HG03064 (cell line): ENCODE measurements at regions not wholly inside any gene's neighbourhood (a gene's known extent, or its start where the extent isn't known, plus 50 kb on each side); places are given as distances from the start of the nearest gene placed in this dataset.
"Not testable (repeated sequence)": the region's sequence is repeated elsewhere in the genome, so short reads cannot be mapped to it uniquely, and the experiment has no call there.

Experiments used
- ATAC-seq: cut with Tn5 transposase; IDR thresholded peaks from one replicate; pipeline ENCODE4 v1.9.1; 2021; ENCODE audit warnings: low read depth; ENCODE audit not compliant: unreplicated experiment

DNA sequence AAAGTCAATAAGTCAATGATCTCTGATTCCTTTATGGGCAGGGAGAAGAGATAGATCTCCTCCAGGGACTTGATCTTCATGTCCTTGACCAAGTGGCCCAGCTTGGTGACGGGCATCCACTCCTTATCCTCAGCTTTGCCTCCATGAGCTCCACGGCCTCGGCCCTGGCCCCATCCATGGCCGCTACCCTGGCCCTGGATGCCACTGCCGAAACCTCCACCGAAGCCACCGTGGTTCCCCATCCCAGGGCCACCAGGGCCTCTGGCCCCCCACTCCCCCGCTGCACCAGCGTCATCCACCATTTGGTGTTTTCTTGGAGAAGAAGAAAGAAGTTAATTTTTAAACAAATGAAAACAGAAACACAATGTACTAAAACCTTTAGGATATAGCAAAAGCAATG, 518.1 kb downstream of the GRXCR1 start:
- ATAC-seq: no peak

DNA sequence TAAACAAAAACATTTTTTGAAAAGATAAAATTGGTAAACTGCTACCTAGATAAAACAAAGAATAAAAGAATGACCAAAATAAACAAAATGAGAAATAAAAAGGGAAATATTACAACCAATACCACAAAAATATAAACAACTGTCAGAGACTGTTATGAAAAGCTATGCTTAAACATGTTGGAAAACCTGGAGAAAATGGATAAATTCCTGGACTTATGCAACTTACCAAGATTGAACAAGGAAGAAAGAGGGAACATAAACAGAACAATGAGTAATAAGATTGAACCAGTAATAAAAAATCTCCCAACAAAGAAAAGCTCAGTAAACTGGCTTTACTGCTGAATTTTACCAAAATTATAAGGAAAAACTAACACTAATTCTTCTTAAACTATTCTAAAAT, 518.7 kb downstream of the GRXCR1 start:
- ATAC-seq: no peak

GRCh38 chr4:43423276-43423675, 530.8 kb downstream of the GRXCR1 start:
- no peak for ATAC-seq

GRCh38 chr4:43425206-43425605, 532.7 kb downstream of the GRXCR1 start:
- no peak for ATAC-seq

GRCh38 chr4:43435291-43435690, 542.8 kb downstream of the GRXCR1 start:
- no peak for ATAC-seq

DNA sequence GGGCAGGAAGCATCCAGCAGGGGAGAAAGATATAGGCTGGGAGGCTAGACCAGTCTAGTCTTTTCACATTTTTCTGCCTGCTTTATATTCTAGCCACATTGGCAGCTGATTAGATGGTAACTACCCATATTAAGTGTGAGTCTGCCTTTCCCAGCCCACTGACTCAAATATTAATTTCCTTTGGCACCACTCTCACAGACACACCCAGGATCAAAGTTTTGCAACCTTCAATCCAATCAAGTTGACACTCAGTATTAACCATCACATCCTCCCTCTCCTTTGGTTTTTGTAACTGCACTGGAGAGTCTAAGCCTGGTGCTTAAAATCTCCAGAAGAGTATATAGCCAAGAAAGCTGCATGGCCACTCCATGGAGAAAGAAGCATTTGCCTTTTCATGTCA, 560.4 kb downstream of the GRXCR1 start:
- ATAC-seq: no peak

- ATAC-seq: no peak
Observed at GRCh38 chr4:43456383-43456782, 563.9 kb downstream of the GRXCR1 start.

DNA sequence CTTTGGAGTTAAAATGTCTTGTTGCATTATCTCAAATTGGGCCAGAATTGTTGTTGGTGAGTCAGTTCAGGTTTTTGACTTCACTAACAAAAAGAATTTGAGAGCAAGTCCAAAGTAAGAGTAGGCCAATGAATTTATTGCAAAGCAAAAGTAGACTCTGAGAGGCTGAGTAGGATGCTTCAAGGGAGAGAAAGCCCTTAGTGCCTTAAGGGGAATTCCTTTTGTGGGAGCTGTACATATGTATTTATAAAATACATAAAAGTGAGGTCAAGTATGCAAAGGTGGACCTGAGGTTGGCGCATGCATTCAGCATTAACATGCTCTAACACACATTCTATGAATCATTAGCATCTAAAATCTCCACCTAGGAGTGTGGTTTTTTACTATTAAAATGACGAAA, 565.4 kb downstream of the GRXCR1 start:
- ATAC-seq: no peak

- ATAC-seq: no peak
Observed at GRCh38 chr4:43458293-43458692, 565.8 kb downstream of the GRXCR1 start.

- no peak for ATAC-seq
Observed at GRCh38 chr4:43471950-43472349, 579.4 kb downstream of the GRXCR1 start.

GRCh38 chr4:43481526-43481925, 589.0 kb downstream of the GRXCR1 start:
- ATAC-seq: no peak

GRCh38 chr4:43485196-43485595, 592.7 kb downstream of the GRXCR1 start:
- ATAC-seq: no peak

GRCh38 chr4:43496188-43496587, 603.7 kb downstream of the GRXCR1 start:
- no peak for ATAC-seq

DNA sequence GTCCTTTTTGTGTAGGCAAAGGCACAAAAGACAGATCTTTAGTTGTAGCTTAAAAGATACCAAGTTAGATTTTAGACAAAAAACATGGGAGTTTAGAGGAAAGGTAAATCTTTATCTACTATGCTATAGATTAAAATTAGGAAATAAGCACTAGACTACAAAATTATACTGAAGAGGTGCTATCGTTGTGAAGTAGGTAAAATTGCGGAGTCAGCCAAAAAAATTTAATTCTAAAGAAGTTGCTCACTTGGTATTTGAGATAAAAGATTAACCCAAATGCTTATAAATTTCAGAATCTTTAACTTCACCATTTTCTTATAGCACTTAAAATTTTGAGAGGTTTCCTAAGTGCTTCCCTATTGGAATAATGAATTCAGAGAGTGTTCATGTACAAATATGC, 604.1 kb downstream of the GRXCR1 start:
- no peak for ATAC-seq

DNA sequence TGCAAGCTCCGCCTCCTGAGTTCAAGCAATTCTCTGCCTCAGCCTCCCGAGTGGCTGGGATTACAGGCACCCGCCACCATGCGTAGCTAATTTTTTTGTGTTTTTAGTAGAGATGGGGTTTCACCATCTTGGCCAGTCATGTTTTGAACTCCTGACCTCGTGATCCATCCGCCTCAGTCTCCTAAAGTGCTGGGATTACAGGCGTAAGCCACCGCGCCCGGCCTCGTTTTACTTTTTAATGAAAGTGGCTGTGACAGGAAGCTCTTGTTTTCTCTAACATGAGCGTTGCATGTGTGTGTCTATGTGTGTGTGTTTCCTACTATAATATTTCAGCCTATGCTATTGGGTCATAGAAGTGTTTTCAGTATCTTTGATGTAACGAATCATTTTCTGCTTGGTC, 613.3 kb downstream of the GRXCR1 start:
- not testable (repeated sequence) for ATAC-seq

DNA sequence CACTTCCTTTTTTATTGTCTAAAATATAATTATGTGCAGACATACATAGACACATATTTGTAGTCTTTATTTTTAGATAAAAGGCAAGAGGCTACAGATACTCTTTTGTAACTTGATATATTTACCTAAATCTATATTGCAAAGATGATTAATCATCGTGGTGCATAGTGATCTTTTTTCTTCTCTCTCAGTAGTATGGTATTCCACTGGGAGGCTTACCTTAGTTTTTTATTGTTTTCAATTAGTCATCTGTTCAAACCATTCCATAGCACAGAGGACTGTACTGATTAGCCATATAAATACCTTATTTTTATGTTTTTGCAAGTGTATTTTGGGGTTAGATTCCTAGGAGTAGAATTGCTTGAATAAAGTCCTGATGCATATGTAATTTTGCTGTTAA, 619.7 kb downstream of the GRXCR1 start:
- ATAC-seq: no peak

GRCh38 chr4:43525646-43526045, 633.1 kb downstream of the GRXCR1 start:
- ATAC-seq: no peak

- ATAC-seq: no peak
Observed at GRCh38 chr4:43547561-43547960, 655.0 kb downstream of the GRXCR1 start.

DNA sequence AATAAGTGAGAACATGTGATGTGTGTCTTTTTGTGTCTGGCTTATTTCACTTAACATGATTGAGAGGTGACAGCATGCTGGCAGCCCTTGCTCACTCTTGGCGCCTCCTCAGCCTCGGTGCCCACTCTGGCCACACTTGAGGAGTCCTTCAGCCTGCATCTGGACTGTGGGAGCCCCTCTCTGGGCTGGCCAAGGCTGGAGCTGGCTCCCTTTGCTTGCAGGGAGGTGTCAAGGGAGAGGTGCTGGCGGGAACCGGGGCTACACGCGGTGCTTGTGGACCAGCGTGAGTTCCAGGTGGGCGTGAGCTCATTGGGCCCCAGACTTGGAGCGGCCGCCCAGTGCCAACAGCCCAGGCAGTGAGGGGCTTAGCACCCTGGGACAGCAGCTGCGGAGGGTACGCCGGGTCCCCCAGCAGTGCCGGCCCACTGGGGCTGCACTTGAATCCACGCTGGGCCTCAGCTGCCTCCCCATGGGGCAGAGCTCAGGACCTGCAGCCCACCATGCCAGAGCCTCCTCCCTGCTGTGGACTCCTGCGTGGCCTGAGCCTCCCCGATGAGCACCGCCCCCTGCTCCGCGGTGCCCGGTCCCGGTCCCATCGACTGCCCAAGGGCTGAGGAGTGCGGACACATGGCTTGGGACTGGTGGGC, 658.6 kb downstream of the GRXCR1 start:
- no peak for ATAC-seq

GRCh38 chr4:43556262-43556661, 663.7 kb downstream of the GRXCR1 start:
- ATAC-seq: no peak

DNA sequence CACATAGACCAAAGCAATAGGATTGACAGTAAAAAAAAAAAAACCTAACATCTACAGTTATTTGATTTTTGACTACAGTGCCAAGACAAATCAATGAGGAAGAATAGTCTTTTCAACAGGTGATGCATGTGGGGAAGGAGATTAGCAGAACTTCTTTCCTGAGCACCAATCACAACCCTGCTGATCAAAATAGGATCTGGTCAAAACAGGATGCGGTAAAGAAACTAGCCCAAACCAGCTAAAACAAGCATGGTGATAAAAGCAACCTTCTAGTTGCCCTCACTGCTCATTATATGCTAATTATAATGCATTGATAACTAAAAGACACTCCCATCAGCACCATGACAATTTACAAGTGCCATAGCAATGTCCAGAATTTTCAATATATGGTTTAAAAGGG, 667.5 kb downstream of the GRXCR1 start:
- ATAC-seq: no peak

DNA sequence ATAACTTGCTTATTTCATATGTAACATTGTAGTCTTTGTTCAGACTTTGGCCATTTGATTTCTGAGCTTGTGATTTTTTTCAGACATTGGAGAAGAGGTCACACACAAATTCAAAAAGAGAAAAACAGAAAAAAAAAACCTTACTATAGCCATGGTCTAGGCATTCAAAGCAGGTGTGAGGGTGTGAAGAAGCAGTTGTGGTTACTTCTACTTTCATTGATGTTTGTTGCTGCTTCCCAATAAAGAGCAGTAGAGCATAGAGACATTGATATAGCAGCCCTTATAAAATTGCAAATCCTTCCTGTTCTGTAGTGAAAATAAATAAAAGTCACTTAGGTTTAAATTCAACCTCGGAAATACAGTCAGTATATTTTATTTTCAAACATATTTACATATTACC, 671.6 kb downstream of the GRXCR1 start:
- ATAC-seq: no peak

DNA sequence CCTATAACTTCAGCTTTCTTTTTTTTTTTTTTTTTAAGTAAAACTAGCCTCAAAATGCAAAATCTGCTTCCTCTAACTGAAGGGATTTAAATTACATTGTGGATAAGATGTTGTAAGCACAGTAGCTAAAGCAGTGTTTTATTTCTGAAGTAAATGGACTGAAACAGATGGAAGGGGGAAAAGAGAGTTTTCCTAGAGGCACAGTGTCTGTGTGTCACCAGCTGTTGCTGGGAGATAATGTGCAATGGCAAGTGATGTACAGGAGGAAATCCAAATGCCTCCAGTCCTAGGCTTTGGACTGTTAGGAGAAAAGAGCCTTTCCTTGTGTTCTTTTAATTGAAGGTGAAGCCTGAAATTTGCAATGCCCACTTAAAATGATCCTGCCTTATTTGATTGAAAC, 672.1 kb downstream of the GRXCR1 start:
- no peak for ATAC-seq
